TTC549 (cell line): ENCODE measurements at regions not wholly inside any gene's neighbourhood (a gene's known extent, or its start where the extent isn't known, plus 50 kb on each side); places are given as distances from the start of the nearest gene placed in this dataset.

Source experiments
- FAIRE-seq: peaks from 2 replicates; lab custom pipeline; 2012; peaks lifted over from hg19 to GRCh38; lab: Jason Lieb, UNC

DNA sequence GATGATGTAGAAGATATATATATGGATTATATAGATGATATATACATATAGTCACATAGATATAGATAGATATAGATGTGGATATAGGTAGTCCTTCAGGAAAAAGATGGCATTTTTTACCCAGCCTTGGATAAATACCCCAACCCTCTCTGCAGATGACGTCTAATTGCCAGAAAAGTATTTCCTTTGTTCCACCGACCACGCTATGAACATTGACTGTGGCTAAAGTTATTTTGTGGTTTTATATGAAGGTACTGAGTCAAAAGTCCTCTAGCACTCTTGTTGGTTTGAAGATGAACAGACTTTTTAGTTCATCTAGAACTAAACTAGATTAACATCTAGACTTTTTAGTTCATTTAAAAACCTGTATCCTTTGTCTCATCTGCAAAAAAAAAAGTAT is 207.7 kb downstream of the PLOD2 start:
- no peak for FAIRE-seq

DNA sequence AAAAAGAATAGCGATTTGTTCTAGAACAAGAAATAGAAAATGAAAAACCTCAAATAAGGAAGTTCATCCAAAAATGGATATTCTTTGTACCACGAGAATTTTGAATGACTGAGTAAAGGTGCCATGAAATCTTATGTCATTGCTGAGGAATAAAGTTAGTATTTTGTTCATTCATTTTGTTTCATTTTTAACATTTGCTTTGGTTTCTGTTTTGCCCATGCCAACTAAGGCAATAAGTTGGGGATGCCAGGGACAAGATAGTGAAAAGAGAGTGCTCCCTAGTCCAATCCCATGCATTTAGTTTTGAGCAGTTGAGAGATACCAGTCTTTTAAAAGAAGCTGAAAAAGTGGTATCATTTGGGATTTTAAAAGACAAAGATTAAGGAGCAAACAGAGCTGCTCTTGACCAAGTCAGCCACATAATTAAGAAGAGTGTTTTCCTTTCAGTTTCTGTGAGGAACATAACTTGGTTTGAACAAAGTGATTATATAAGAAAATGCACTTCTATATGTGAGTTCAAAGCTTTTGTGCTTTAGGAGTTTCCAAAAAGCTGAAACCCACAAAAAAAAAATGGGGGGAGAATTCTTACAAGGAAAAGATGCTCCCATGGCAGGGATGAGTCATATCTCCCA is 201.4 kb downstream of the PLOD2 start:
- FAIRE-seq, result no peak

DNA sequence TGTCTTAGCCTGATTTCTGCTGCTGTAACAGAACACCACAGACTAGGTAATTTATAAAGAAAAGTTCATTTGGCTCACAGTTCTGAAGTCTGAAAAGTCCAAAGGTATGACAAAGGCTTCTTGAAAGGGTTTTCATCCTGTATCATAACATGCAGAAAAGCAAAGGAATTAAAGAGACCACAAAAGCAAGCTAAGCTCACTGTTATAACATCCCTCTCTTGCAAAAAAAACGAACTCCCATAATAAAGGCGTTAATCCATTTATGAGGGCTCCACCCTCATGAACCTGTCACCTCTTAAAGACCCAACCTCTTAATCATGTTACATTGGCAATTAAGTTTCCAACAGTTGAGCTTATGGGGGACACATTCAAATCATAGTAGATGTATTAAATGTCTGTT is 197.9 kb downstream of the PLOD2 start:
- FAIRE-seq, result no peak

DNA sequence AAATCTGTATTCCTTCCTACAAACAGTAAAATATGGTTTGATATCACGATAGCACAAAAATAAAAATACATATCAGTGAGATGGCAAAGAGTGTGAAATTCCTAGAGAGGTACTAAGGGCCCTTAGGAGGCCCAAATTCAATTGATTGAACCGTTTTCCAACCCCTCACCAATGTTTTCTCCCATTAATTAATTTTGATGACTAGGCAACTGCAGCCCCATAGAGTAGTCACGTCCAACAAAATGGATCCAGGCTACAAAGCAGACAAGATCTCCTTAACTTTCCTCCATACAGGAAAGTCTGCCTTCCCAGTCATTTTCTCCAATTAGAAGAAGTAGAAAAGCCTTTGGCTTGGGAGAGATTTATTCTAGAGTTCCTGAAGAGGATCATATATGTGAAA is 193.9 kb downstream of the PLOD2 start:
- no peak for FAIRE-seq

DNA sequence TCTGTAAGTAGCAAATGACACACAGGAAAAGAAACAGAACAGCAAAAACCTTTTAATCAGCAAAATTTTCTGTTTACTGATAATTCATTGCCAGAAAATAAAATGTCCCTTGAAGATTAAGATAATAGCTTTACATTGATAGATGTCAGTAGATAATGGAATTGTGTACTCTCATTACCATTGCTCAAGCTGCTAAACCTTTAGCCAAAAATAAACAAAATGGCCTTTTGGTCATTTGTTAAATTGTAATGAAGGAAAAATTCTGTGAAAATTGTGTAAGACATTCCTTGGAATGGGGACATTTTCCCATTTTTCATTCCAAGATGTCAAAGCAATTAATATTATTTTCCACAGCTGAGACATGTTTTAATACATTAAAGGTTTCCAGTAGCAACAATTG is 189.8 kb downstream of the PLOD2 start:
- FAIRE-seq, result no peak

DNA sequence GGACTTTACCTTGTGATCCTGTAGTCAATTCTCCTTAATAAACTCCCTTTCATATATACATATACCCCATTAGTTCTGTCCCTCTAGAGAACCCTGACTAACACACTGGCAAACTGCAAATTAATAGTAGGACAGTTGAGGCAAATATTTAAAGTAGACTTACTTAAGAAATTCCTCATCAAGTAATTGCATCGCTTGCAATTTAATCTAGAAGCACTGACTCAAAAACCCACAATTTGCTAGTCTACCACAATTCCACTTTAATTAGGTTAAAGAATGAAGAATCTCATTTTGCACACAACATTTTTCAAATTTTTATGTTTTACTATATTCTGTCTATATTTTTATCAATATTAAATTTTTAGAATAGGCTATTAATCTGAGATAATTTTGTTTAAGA is 188.1 kb downstream of the PLOD2 start:
- no peak for FAIRE-seq

DNA sequence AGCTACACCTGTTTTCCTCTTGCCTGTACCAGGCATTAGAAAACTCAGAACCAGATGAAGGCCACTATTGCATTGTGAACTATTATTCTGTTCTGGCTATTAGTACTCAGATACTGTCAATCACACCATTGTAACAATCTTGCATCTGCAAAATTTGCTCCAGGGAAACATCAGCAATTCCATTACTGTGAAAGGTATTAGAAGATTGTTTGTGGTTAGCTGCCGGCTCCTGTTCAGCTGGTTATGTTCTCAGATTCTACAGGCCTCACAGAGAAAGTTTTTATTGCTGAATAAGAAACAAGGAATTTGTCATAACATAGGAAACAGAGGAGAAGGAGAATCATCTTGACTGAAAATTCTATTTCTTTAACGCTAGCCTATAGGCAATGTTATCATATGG is 179.9 kb downstream of the PLOD2 start:
- no peak for FAIRE-seq

DNA sequence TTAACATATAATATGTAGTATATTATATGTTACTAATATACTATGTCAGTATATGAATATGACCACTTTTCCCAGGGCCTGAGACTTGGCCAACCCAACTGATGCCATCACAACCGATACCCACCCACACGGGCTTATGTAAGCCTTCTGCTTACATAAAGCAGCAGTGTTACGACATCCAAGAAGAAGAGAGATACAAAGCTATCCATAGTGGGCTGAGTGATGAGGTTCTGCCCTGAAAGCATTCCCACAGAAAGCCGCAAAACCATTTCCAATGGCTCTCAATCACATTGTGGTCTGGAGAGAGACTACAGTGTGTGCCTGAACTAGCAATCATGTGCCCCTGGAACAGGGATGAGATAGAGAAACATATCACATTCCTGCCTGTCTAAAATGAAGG is 177.9 kb downstream of the PLOD2 start:
- no peak for FAIRE-seq
